ENCODE measurements at regions not wholly inside any gene's neighbourhood (a gene's known extent, or its start where the extent isn't known, plus 50 kb on each side); places are given as distances from the start of the nearest gene placed in this dataset.

DNA sequence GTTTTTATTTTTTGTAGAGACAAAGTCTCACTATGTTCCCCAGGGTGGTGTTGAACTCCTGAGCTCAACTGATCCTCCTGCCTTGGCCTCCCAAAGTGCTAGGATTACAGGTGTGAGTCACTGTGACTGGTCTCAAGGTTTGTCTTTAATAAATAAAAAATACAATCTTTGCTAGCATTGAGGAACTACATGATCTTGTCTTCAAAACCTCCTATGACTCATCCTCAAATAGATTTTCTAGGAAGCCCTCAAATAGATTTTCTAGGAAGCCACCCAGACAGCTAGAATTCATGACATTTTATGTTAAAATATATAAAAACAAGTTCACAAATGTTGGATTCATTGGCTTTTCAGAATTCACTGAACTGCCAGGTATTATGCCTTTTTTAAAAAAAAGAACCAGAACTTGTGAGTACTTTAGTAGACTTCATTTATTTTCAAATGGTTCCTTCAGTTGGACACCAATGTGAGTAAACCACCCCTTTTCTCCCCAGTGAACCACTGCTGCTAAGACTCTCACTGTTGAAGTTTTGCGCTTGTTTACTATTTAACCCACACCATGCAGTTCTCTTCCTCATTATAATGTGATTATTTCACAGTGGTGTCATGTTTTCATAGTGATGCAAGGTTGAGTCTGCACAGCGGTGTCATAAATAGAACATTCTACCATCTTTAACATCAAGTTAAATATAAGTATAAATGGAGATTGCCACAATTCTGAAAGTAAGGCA is 303.9 kb downstream of the CASP12 start:
- DNase-seq (ENCODE audit: low spot score), result no peak
- peaks cover 4% of the 10 kb centered on the region; the same call in 1 of the 2 replicates for H3K4me1 Mint-ChIP-seq
- no peak for ATAC-seq
- no peak overlapping the region for H3K4me3 Mint-ChIP-seq
- no peak overlapping the region for H3K27ac Mint-ChIP-seq
- peaks cover 9% of the 10 kb centered on the region for H3K9me3 Mint-ChIP-seq
- ChIA-PET POLR2A (no interaction called here), CTCF (no interaction called here)
- no peaks in the 10 kb centered on the region for H3K27me3 Mint-ChIP-seq (ENCODE audit: low read depth)
- TF ChIP-seq TCF7 (CRISPR knock-in tag; IDR thresholded peaks at IDR 0.05; ENCODE audit: low read depth) (no peak), RORB (CRISPR knock-in tag; IDR thresholded peaks at IDR 0.05) (no peak), GRHL2 (CRISPR knock-in tag; IDR thresholded peaks at IDR 0.05; ENCODE audit: insufficient replicate concordance, severe bottlenecking) (no peak), CREM (CRISPR knock-in tag; IDR thresholded peaks at IDR 0.05) (no peak)
- TF ChIP-seq, protein P1, sequence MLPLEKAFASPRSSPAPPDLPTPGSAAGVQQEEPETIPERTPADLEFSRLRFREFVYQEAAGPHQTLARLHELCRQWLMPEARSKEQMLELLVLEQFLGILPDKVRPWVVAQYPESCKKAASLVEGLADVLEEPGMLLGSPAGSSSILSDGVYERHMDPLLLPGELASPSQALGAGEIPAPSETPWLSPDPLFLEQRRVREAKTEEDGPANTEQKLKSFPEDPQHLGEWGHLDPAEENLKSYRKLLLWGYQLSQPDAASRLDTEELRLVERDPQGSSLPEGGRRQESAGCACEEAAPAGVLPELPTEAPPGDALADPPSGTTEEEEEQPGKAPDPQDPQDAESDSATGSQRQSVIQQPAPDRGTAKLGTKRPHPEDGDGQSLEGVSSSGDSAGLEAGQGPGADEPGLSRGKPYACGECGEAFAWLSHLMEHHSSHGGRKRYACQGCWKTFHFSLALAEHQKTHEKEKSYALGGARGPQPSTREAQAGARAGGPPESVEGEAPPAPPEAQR (CRISPR knock-in tag; IDR thresholded peaks at IDR 0.05), result no peak
- TF ChIP-seq, protein P2, sequence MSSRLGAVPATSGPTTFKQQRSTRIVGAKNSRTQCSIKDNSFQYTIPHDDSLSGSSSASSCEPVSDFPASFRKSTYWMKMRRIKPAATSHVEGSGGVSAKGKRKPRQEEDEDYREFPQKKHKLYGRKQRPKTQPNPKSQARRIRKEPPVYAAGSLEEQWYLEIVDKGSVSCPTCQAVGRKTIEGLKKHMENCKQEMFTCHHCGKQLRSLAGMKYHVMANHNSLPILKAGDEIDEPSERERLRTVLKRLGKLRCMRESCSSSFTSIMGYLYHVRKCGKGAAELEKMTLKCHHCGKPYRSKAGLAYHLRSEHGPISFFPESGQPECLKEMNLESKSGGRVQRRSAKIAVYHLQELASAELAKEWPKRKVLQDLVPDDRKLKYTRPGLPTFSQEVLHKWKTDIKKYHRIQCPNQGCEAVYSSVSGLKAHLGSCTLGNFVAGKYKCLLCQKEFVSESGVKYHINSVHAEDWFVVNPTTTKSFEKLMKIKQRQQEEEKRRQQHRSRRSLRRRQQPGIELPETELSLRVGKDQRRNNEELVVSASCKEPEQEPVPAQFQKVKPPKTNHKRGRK (CRISPR knock-in tag; IDR thresholded peaks at IDR 0.05; ENCODE audit: borderline replicate concordance), result no peak
- TF ChIP-seq, protein P3, sequence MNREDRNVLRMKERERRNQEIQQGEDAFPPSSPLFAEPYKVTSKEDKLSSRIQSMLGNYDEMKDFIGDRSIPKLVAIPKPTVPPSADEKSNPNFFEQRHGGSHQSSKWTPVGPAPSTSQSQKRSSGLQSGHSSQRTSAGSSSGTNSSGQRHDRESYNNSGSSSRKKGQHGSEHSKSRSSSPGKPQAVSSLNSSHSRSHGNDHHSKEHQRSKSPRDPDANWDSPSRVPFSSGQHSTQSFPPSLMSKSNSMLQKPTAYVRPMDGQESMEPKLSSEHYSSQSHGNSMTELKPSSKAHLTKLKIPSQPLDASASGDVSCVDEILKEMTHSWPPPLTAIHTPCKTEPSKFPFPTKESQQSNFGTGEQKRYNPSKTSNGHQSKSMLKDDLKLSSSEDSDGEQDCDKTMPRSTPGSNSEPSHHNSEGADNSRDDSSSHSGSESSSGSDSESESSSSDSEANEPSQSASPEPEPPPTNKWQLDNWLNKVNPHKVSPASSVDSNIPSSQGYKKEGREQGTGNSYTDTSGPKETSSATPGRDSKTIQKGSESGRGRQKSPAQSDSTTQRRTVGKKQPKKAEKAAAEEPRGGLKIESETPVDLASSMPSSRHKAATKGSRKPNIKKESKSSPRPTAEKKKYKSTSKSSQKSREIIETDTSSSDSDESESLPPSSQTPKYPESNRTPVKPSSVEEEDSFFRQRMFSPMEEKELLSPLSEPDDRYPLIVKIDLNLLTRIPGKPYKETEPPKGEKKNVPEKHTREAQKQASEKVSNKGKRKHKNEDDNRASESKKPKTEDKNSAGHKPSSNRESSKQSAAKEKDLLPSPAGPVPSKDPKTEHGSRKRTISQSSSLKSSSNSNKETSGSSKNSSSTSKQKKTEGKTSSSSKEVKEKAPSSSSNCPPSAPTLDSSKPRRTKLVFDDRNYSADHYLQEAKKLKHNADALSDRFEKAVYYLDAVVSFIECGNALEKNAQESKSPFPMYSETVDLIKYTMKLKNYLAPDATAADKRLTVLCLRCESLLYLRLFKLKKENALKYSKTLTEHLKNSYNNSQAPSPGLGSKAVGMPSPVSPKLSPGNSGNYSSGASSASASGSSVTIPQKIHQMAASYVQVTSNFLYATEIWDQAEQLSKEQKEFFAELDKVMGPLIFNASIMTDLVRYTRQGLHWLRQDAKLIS (CRISPR knock-in tag; IDR thresholded peaks at IDR 0.05; ENCODE audit: borderline replicate concordance), result no peak
- H3K36me3 Mint-ChIP-seq, result peaks cover 5% of the 10 kb centered on the region; the same call in 1 of the 2 replicates

DNA sequence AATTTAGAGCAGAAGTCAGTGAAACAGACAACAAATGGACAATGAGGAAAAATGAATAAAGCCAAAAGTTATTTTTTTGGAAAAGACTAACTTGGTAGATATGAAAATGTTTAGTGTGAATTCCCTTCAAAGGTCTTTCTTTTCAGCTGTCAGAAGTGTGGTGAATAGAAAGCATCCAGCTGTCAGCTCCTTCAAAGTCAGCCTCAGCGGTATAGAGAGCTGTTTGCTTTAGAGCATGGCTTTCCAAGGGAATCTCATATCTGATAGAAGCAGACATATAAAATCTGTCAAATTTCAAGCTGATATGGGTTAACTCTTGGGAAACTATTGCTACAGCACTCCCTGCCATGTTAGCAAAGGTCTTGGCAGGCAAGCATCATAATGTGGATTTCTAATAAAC is 309.3 kb downstream of the CASP12 start:
- Mint-ChIP-seq H3K36me3 (peaks cover 2% of the 10 kb centered on the region; the same call in 1 of the 2 replicates), H3K27me3 (ENCODE audit: low read depth) (no peaks in the 10 kb centered on the region; the same call in 1 of the 2 replicates), H3K4me3 (no peak overlapping the region), H3K4me1 (peaks cover 7% of the 10 kb centered on the region), H3K27ac (no peak overlapping the region), H3K9me3 (0 out of 2 replicates have a peak, but pooled peaks cover 3% of the 10 kb centered on the region)
- TF ChIP-seq NR1H2 (CRISPR knock-in tag; IDR thresholded peaks at IDR 0.05), result no peak
- TF ChIP-seq ESRRA (CRISPR knock-in tag; IDR thresholded peaks at IDR 0.05; ENCODE audit: borderline replicate concordance), result no peak
- TF ChIP-seq, protein P4, sequence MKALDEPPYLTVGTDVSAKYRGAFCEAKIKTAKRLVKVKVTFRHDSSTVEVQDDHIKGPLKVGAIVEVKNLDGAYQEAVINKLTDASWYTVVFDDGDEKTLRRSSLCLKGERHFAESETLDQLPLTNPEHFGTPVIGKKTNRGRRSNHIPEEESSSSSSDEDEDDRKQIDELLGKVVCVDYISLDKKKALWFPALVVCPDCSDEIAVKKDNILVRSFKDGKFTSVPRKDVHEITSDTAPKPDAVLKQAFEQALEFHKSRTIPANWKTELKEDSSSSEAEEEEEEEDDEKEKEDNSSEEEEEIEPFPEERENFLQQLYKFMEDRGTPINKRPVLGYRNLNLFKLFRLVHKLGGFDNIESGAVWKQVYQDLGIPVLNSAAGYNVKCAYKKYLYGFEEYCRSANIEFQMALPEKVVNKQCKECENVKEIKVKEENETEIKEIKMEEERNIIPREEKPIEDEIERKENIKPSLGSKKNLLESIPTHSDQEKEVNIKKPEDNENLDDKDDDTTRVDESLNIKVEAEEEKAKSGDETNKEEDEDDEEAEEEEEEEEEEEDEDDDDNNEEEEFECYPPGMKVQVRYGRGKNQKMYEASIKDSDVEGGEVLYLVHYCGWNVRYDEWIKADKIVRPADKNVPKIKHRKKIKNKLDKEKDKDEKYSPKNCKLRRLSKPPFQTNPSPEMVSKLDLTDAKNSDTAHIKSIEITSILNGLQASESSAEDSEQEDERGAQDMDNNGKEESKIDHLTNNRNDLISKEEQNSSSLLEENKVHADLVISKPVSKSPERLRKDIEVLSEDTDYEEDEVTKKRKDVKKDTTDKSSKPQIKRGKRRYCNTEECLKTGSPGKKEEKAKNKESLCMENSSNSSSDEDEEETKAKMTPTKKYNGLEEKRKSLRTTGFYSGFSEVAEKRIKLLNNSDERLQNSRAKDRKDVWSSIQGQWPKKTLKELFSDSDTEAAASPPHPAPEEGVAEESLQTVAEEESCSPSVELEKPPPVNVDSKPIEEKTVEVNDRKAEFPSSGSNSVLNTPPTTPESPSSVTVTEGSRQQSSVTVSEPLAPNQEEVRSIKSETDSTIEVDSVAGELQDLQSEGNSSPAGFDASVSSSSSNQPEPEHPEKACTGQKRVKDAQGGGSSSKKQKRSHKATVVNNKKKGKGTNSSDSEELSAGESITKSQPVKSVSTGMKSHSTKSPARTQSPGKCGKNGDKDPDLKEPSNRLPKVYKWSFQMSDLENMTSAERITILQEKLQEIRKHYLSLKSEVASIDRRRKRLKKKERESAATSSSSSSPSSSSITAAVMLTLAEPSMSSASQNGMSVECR (CRISPR knock-in tag; IDR thresholded peaks at IDR 0.05; ENCODE audit: borderline replicate concordance), result no peak
- TF ChIP-seq ZNF396 (CRISPR knock-in tag; IDR thresholded peaks at IDR 0.05; ENCODE audit: borderline replicate concordance), result no peak
- no peak for TF ChIP-seq TCF7 (CRISPR knock-in tag; IDR thresholded peaks at IDR 0.05; ENCODE audit: low read depth)
- ATAC-seq (no peak), DNase-seq (ENCODE audit: low spot score) (no peak)
- ChIA-PET CTCF (interaction anchor here (1.2 kb wide), 1 partner anchor 335 kb away, joined by 3 read pairs; no protein-coding TSS in a partner anchor), POLR2A (no interaction called here)
